Suppressor macrophage (primary cell): ENCODE measurements at regions not wholly inside any gene's neighbourhood (a gene's known extent, or its start where the extent isn't known, plus 50 kb on each side); places are given as distances from the start of the nearest gene placed in this dataset.

Source experiments
- DNase-seq, 4 experiments: peaks; one replicate each; pipeline ENCODE4 v3.0.0-alpha.2; 2020 to 2022

DNA sequence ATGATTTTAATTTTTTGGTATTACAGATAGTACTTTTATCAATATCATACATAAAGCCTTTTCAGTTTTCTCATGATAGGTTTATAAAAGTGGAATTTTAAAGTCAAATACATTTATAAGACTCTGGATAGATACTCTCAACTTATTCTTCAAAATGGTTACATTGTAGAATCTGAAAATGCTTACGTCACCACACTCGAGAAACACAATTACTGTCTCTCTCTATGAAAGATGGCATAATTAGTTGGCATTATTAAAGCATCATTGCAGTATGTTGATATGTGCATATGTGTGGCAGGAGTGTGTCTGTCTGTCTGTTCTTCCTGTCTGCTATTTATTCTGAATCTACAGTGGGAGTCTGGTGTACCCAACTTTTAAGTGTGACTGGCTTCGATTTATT lies 397.1 kb downstream of the SNAPC1 start:
- DNase-seq = no peak

DNA sequence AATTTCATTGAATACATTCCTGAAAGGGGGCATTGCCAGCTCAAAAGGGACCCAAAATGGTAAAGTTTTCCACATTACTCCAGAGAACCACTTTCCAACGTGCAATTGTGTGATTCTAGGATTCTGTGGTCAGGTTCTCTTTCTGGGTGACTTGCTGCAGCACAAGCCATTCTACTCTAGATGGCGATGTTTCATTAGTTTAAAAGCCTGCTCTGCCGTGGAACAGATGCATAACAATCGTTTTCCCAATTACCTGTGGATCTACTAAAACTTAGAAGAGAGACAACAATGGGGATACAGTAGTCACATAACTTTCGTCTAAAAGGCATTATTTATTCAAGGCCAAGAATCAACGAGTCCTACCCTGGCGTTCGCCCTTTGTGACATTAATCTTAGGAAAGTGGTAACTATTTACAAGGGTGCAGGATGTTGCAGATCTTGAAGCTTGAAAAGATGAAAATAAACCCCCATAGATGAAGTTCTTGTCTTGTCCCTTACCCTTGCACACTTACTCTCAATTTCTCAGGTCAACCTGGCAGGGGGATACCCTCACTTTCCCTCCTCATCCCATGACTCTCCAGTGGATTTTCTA lies 400.9 kb downstream of the SNAPC1 start:
- DNase-seq = peak; percentile 19 to 48 (median 40)

GRCh38 chr14:62168564-62169155 lies 406.4 kb downstream of the SNAPC1 start:
- no peak for DNase-seq

DNA sequence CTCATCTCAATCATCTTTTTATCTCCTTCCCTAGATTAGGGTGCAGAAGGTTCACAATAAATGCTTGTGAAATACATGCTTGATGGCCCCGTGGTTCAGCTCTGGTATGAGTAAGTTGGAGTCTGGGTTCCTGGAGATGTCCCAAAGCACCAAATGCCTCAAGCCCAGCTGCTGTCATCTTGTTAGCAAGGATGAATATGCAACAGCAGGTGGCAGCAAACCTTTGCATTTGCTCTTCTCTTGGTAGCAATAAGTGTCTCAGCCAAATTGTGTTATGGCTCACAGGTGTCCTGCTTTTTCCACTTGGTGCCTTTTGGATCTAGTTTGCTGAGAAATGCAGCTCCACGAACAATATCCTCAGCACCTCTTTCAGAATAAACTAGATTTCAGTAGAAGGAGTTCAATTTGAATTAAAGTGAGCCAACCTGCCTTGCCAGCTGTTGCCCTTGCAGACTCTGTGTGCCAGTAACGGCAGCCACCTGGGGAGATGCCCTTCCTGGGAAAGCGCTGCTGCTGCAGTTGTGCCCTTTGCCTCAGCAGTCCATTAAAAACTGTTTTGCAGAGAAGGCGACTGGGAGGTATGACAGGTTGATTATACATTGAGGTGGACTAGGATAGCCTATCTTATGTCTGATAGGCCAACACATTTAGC lies 417.3 kb downstream of the SNAPC1 start:
- peak; percentile 16 to 39 (median 22) for DNase-seq

GRCh38 chr14:62181591-62181990 lies 419.4 kb downstream of the SNAPC1 start:
- DNase-seq = no peak

DNA sequence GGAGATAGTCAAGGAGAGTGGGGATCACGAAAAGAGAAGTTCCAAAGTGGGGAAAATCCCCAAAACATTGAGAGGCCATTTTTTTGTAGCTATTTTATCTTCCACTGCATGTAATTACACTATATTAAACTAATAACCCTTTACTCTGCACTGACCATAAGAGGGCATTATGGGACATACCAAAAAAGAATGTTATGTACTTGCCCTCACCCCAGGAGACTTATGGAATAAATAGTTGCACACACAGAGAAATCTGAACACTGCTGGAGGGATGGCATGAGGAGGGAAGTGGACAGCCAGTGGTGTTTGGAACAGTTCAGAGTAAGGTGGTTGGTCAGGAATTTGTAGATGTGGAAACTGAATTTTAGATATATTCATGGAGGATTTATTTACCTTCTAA lies 422.9 kb downstream of the SNAPC1 start:
- DNase-seq = no peak

DNA sequence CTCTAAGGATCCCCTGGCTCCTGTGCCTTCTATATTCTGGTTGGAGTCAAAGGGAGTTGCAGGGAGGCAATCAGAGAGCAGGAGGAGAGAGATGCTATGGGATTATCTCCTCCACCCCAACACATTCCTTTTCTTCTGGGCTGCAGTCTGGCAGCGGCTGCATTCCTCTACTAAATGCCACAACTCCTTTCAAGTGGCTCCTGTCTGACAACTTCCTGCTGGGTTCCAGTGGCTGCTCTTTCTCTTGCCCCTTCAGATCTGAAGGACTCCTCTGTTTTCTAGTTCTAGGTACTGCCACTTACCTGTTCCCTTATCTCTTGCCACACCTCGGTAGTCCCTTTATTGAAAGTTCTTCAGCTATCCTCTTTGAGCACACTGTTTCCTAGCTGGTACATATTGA lies 425.0 kb downstream of the SNAPC1 start:
- no peak for DNase-seq

- no peak for DNase-seq
Measured at GRCh38 chr14:62189698-62190097, 427.5 kb downstream of the SNAPC1 start.

GRCh38 chr14:62206456-62206855 lies 444.2 kb downstream of the SNAPC1 start:
- no peak for DNase-seq

- DNase-seq = no peak
Measured at GRCh38 chr14:62209287-62209899, 447.2 kb downstream of the SNAPC1 start.

- no peak for DNase-seq
Measured at GRCh38 chr14:62213516-62213915, 451.3 kb downstream of the SNAPC1 start.

GRCh38 chr14:62216121-62216520 lies 453.9 kb downstream of the SNAPC1 start:
- DNase-seq = no peak

DNA sequence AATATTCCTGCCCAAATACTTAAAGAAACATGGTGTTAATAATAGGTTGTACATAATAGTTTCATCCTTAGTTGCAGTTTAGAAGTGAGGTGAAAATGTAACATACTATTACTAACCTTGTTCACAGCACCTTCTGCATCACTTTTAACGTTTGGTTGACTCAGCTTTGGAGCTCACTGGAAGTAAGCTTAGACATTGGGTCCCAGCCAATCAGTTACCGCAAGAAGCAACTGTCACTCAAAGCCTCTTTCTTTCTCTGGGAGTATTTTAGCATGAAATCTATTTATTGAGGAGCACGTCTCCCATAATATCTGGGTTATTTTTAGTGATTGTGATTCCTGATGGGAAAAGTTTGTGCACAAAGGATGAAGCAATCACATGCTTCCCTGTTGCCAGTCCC lies 472.6 kb downstream of the SNAPC1 start:
- no peak for DNase-seq

DNA sequence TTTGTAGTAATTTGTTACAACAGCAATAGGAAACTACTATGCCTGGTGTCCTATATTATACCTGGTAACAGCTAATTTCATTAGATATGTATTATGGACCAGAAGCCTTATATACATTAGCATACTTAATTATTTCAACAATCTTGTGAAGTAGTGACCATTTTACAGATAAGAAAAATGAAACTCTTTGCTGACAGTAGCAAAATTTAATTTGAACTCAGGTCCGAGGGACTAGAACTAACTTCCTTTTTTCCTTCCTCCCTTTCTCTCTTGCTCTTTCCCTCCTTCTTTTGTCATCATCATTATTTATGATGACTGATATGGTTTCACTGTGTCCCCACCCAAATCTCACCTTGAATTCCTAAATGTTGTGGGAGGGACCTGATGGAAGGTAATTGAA lies 482.0 kb downstream of the SNAPC1 start:
- no peak for DNase-seq

DNA sequence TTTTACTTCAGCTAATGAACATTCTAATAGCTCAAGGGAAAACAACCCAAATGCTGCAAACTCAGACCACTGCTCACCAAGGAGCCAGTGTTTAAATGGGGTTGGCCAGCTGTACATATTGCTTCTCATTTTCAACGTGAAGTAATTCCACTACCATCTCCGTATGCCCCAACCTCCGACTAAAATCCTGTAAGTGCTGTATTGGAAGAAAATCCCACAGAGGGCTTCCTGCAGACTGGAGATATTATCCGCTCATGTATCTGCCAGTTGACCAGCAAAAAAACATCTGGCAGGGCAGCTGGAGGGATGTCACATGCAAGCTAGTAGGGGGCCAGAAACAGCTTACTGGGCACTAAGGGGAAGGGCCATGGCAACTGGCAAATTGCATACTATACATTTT lies 485.0 kb downstream of the SNAPC1 start:
- no peak for DNase-seq

DNA sequence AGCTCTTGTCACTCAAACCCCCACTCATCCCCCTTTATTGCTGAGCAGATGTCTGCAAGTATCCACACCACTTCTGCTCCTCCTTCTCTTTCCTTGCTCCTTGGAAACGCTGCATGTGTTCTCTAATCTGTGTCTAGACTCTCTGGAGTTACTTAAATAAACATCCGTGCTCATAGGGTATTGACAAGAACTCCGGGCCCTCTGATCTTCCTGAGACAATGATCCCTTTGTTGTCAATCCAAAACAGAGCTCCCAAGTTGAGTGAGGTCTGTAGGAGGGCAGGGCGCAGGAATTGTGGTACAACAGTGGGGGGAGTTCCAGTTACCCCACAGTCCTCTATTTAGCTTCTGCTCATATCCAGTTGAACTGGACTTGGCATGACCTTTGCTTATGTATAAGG lies 489.0 kb downstream of the SNAPC1 start:
- no peak for DNase-seq

DNA sequence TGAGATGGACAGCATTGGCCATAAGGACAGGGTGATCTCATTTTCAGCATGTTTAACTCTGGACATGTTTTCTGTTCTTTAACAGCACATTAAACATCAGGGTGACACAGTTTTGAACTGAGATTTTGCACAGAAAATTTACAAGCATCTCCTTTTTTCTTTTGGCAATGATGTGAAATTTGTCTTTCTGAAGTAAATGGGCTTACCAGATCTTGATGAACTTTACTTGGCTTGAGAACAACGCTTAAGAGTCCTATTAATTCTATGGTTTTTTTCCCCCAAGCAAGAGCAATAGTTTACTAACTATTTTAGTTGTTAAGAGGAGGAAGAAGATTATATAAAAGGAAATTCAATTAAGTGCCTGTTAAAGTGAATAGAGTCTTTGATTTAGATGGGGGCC lies 491.0 kb downstream of the SNAPC1 start:
- DNase-seq = no peak

GRCh38 chr14:62253911-62254310 lies 491.7 kb downstream of the SNAPC1 start:
- DNase-seq = no peak

GRCh38 chr14:62269204-62269603 lies 507.0 kb downstream of the SNAPC1 start:
- DNase-seq = no peak

DNA sequence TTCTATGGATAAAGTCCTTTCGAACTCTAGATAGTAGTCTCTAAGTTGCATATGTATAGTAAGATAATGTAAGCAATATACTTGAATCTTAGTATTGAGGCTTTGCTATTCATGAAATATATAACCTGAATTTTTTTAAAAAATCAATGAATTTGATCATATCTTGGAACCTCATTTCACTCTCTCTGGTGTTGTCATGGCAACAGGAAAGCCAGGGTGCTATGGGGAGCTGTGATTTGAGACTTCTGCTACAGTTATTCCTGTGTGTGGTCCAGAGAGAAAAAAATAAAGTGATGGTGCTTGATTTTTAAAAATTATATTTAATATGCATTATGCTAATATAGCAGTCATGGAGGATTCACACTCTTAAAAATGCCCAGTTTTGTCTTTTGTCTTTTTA lies 508.0 kb downstream of the SNAPC1 start:
- no peak for DNase-seq

DNA sequence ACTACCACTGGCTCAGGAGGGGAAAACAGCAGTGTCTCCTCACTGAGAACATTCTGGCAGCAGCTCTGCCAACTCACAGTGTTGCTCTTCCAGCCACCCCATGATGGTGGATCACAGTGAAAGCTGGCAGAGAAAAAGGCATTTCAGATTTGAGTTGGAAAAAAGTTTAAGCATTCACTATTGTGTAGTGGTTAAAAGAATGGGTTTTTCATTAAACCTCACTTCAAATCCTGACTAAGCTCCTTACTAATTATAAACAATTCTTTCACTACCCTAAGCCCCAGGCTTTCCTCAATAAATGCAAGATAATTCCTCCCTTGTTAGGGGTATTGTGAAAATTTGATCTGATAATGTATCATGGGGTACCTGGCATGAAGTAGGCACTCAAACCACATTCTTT lies 518.1 kb downstream of the SNAPC1 start:
- DNase-seq = no peak

- DNase-seq = no peak
Measured at GRCh38 chr14:62283837-62284236, 521.6 kb downstream of the SNAPC1 start.

DNA sequence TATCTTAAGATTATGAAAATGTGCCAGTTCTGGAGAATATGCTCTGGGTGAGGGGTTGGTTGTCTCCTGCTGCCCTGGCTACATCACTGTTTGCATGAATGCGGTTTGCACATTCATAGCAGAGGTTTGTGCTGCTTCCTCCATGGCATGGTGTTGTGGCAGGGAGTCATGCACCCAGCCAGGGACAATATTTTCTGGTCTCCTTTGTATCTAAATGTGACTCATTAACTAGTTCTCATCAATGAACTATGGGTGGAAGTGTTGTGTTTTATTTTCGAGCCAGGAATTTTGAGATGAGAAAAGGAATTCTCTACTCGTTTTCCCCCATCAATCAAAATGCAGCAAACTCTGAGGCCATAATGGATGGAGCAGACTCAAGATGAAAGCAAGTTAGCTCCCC lies 527.3 kb downstream of the SNAPC1 start:
- DNase-seq = no peak

- no peak for DNase-seq
Measured at GRCh38 chr14:62301080-62301479, 538.9 kb downstream of the SNAPC1 start.
